Left cardiac atrium (tissue), 4 donors: ENCODE measurements at regions not wholly inside any gene's neighbourhood (a gene's known extent, or its start where the extent isn't known, plus 50 kb on each side); places are given as distances from the start of the nearest gene placed in this dataset.

Source experiments
- ATAC-seq, 2 donors: fragments of 200-7000 bp; cut with Tn5 transposase; one replicate each; pipeline ENCODE4 v1.9.1; 2020; ENCODE audit warnings: mild to moderate bottlenecking in 2 of 2, moderate library complexity in 2 of 2
- DNase-seq: peaks from one replicate; pipeline ENCODE4 v3.0.0-alpha.2; 2020
- intact Hi-C, 2 donors: fragments of 100-400 bp; cut with DNase I; formaldehyde crosslinking; loops; one replicate each; pipeline versions ENCODE4 v1.14.1 to v1.15.1; 2022 to 2023
- donor health status: DM: no; HTN: yes; CAD: no.
- donor health status: DM: no; HTN: yes; CAD: no; lungs with severe emphysema.
- donor health status: DM: yes; HTN: yes; CAD: no.
- donor health status: Dilated cardiomyopathy.

DNA sequence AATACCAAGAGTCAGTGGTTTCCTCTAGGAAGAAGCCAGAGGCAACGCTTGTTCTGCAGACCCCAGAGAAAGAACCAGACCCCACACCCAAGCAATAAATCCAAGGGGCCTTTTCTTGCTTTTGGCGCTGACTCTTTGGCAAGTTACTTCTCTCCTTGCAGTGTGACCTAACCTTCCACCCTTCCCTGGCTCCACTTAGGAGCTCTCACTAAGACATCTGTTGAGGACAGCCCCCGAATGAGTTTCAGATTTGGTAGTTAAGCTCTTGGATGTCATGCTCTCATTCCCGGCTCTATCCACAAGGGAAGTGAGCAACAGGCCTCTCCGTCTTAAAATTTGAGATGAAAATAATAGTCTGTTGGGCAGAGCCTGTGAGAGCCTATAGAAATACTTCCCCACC lies 50.6 kb upstream of the FAM204A start:
- ATAC-seq (no peak), DNase-seq (no peak)
- intact Hi-C loops, result no loop called here
